Prostate gland (tissue), 2 donors: ENCODE measurements at regions not wholly inside any gene's neighbourhood (a gene's known extent, or its start where the extent isn't known, plus 50 kb on each side); places are given as distances from the start of the nearest gene placed in this dataset.

Source experiments
- DNase-seq: peaks from one replicate; pipeline ENCODE4 v3.0.0-alpha.2; 2019; ENCODE audit warnings: low spot score
- H3K27ac ChIP-seq, 2 donors: fragments of 200-600 bp; sonication (generic); 2 replicates each; pipeline ENCODE4 v1.5.1; 2017 to 2019
- H3K27me3 ChIP-seq: fragments of 200-600 bp; sonication (generic); replicated peaks from 2 replicates; pipeline ENCODE4 v1.5.1; 2019; ENCODE audit not compliant: insufficient read depth
- H3K36me3 ChIP-seq, 2 donors: fragments of 200-600 bp; sonication (generic); 1 replicate in 1 of 2; 2 replicates in 1 of 2; pipeline versions ENCODE4 v1.5.1 to v1.8.1; 2017 to 2019
- H3K4me1 ChIP-seq: fragments of 200-600 bp; sonication (generic); replicated peaks from 2 replicates; pipeline ENCODE4 v1.5.1; 2019
- H3K4me3 ChIP-seq, 2 donors: fragments of 200-600 bp; sonication (generic); 2 replicates each; pipeline ENCODE4 v1.5.1; 2017 to 2019
- H3K9me3 ChIP-seq: fragments of 200-600 bp; sonication (generic); 2 replicates; pipeline ENCODE4 v1.5.1; 2017
- CTCF ChIP-seq, 4 experiments: fragments of 200-600 bp in 2 of 4; fragments of 450-650 bp in 2 of 4; sonication (generic) in 2 of 4; IDR thresholded peaks; 1 replicate in 3 of 4; 2 replicates in 1 of 4; pipeline ENCODE4 v1.5.1; 2016 to 2019; ENCODE audit warnings: antibody characterized with exemption in 4 of 4, mild to moderate bottlenecking in 2 of 4, moderate library complexity in 2 of 4
- POLR2A ChIP-seq: fragments of 450-650 bp; IDR thresholded peaks from one replicate; pipeline ENCODE4 v1.6.1; 2016; ENCODE audit warnings: antibody characterized with exemption, mild to moderate bottlenecking
- POLR2AphosphoS5 ChIP-seq: sonication (generic); formaldehyde crosslinking; IDR thresholded peaks from one replicate; pipeline ENCODE4 v1.6.1; 2017; ENCODE audit warnings: antibody characterized with exemption
- WGBS: methylation state at CpG from one replicate; pipeline ENCODE4 v1.1.5; 2018; 5-methylcytosine and 5-hydroxymethylcytosine counted together
- intact Hi-C: fragments of 100-400 bp; cut with DNase I; formaldehyde crosslinking; loops from one replicate; pipeline ENCODE4 v1.14.2; 2022

- intact Hi-C loops, result no loop called here
- Histone ChIP-seq H3K4me1 (no peaks in the 10 kb centered on the region), H3K9me3 (no peaks in the 10 kb centered on the region), H3K4me3 (no peak overlapping the region), H3K27ac (no peak overlapping the region), H3K36me3 (no peaks in the 10 kb centered on the region), H3K27me3 (no peaks in the 10 kb centered on the region)
- WGBS, result 98% methylated on average over 3 of the region's 3 CpGs
- TF ChIP-seq POLR2A (no peak), CTCF (IDR thresholded peaks at IDR 0.05) (no peak), POLR2AphosphoS5 (no peak)
- no peak for DNase-seq
These were observed 226.2 kb downstream of the PDCD6IP start for GRCh38 chr3:34024447-34025240.

GRCh38 chr3:34033839-34034238 lies 235.4 kb downstream of the PDCD6IP start:
- DNase-seq, result no peak

DNA sequence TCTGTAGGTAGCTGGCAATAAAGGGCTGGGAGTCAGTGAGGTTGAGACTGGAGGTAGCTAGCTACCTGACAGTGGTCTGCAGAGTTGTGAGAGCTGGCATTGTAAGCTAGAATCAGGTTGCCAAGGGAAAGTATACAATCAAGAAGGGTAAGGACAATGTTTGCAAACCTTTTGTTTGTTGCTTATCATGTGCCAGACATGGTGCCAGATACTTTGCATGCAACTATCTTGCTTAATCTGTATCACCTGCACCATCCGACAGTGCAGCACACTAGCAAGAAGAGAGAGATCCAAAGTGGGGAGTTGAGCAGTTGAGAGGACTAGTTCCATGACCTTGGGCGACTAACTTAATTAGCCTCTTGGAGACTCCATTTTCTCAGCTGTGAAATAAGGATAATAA lies 236.4 kb downstream of the PDCD6IP start:
- no peaks in the 10 kb centered on the region for H3K4me1 ChIP-seq
- H3K36me3 ChIP-seq, result no peaks in the 10 kb centered on the region
- TF ChIP-seq CTCF (IDR thresholded peaks at IDR 0.05) (no peak), POLR2A (no peak), POLR2AphosphoS5 (no peak)
- no peaks in the 10 kb centered on the region for H3K9me3 ChIP-seq
- no peak overlapping the region for H3K4me3 ChIP-seq
- intact Hi-C loops, result no loop called here
- H3K27ac ChIP-seq, result no peak overlapping the region
- DNase-seq, result no peak
- no peaks in the 10 kb centered on the region for H3K27me3 ChIP-seq
- 84% methylated on average over 2 of the region's 2 CpGs for WGBS

More at GRCh38 chr3:34033839-34034238, 235.4 kb downstream of the PDCD6IP start:
- Histone ChIP-seq H3K4me1 (no peaks in the 10 kb centered on the region), H3K27ac (no peak overlapping the region), H3K27me3 (no peaks in the 10 kb centered on the region), H3K4me3 (no peak overlapping the region), H3K36me3 (no peaks in the 10 kb centered on the region), H3K9me3 (no peaks in the 10 kb centered on the region)
- intact Hi-C loops, result no loop called here
- TF ChIP-seq CTCF (IDR thresholded peaks at IDR 0.05) (no peak), POLR2A (no peak), POLR2AphosphoS5 (no peak)
- 84% methylated on average over 7 of the region's 7 CpGs for WGBS

DNA sequence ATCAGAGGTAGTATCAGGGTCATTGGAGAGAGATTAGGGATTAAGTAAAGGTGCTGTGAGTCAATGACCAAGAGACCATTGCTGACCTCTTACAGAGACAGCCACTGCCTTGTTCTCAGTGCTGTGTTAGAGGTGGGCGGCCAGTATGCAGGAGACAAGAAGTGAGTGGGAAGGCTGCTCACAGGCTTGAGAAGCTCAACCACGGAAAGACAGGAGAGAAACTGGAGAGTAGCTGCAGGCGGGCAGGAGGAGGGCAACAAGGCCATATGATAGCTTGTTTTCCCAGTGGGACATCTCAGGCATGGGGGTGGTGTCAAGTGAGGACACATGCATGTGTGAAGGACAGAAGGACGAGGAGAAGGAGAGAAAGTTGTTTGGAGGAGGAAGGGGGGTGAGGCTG lies 237.3 kb downstream of the PDCD6IP start:
- TF ChIP-seq CTCF (IDR thresholded peaks at IDR 0.05) (no peak), POLR2A (no peak), POLR2AphosphoS5 (no peak)
- H3K4me1 ChIP-seq, result no peaks in the 10 kb centered on the region
- WGBS, result 73% methylated on average over 4 of the region's 4 CpGs
- no peaks in the 10 kb centered on the region for H3K9me3 ChIP-seq
- H3K4me3 ChIP-seq, result no peak overlapping the region
- no peak overlapping the region for H3K27ac ChIP-seq
- H3K27me3 ChIP-seq, result no peaks in the 10 kb centered on the region
- no peak for DNase-seq
- intact Hi-C loops, result no loop called here
- H3K36me3 ChIP-seq, result no peaks in the 10 kb centered on the region

DNA sequence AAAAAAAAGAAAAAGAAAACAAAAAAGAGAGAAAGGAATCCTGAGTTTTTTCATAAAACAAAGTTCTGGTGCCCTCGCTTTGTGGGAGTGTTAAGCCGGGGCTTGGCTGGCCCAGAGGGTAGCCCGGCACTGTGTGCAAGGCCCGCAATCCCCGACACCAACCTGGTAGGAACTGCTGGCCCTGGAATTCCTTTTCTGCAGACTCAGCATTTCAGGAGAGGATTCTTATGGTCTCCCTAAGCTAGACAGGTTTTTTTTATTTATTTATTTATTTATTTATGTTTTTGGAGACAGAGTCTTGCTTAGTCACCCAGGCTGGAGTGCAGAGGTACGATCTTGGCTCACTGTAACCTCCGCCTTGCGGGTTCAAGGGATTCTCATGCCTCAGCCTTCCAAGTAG lies 238.8 kb downstream of the PDCD6IP start:
- no peak for TF ChIP-seq POLR2AphosphoS5
- no peak for TF ChIP-seq POLR2A
- TF ChIP-seq CTCF (IDR thresholded peaks at IDR 0.05), result no peak
- 93% methylated on average over 8 of the region's 8 CpGs for WGBS

More for the DNA sequence above, 238.8 kb downstream of the PDCD6IP start:
- H3K4me3 ChIP-seq, result no peak overlapping the region
- H3K4me1 ChIP-seq, result no peaks in the 10 kb centered on the region
- no peaks in the 10 kb centered on the region for H3K27me3 ChIP-seq
- no peak overlapping the region for H3K27ac ChIP-seq
- no peak for DNase-seq
- H3K9me3 ChIP-seq, result no peaks in the 10 kb centered on the region
- intact Hi-C loops, result no loop called here
- H3K36me3 ChIP-seq, result no peaks in the 10 kb centered on the region
